Chondrocyte (in vitro differentiated cells): ENCODE measurements at regions not wholly inside any gene's neighbourhood (a gene's known extent, or its start where the extent isn't known, plus 50 kb on each side); places are given as distances from the start of the nearest gene placed in this dataset.

Experiments used
- DNase-seq: peaks from one replicate; pipeline ENCODE4 v3.0.0; 2021; ENCODE audit warnings: mixed read lengths, low spot score
- H3K27ac Mint-ChIP-seq: one replicate; pipeline ENCODE4 v1.8.0; 2021; ENCODE audit warnings: mild to moderate bottlenecking, moderate library complexity, mixed read lengths; ENCODE audit not compliant: unreplicated experiment
- H3K27me3 Mint-ChIP-seq: 2 replicates; pipeline ENCODE4 v1.8.0; 2021; ENCODE audit warnings: low read depth, mixed read lengths
- H3K36me3 Mint-ChIP-seq: 2 replicates; pipeline ENCODE4 v1.8.0; 2021; ENCODE audit warnings: low read depth, mixed read lengths
- H3K4me1 Mint-ChIP-seq: 2 replicates; pipeline ENCODE4 v1.8.0; 2021; ENCODE audit warnings: low read depth, mild to moderate bottlenecking, mixed read lengths
- H3K4me3 Mint-ChIP-seq: one replicate; pipeline ENCODE4 v1.8.0; 2021; ENCODE audit warnings: mild to moderate bottlenecking, moderate library complexity, mixed read lengths; ENCODE audit not compliant: unreplicated experiment
- H3K9me3 Mint-ChIP-seq: 2 replicates; pipeline ENCODE4 v1.8.0; 2021; ENCODE audit warnings: low read depth, mixed read lengths
- CTCF ChIP-seq: fragments of 200-600 bp; sonication (generic); IDR thresholded peaks from 2 replicates; pipeline ENCODE4 v1.5.0; 2021; ENCODE audit warnings: antibody characterized with exemption, mild to moderate bottlenecking, moderate library complexity

DNA sequence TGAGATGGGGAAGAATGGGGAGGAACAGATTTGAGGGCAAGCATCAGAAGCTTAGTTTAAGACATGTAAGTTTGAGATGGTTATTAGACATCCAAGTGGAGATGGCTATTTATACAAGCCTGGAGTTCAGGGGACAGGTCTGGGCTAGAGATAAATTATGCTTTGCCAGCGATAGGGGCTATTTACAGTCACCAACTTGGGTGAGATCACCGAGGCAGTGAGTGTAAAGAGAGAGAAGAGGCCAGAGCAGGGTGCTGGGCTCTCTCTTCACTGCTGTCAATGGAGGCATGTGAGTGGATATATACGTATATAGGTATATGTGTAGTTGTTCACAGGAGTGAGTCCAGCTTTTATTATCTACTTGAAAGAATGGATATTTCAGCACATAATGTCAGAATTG, 81.0 kb downstream of the QPCT start:
- Mint-ChIP-seq H3K4me3 (no peak overlapping the region), H3K27me3 (no peaks in the 10 kb centered on the region), H3K4me1 (no peaks in the 10 kb centered on the region), H3K9me3 (peaks cover 10% of the 10 kb centered on the region), H3K27ac (no peak overlapping the region), H3K36me3 (peaks cover 3% of the 10 kb centered on the region)
- TF ChIP-seq CTCF, result no peak
- no peak for DNase-seq

DNA sequence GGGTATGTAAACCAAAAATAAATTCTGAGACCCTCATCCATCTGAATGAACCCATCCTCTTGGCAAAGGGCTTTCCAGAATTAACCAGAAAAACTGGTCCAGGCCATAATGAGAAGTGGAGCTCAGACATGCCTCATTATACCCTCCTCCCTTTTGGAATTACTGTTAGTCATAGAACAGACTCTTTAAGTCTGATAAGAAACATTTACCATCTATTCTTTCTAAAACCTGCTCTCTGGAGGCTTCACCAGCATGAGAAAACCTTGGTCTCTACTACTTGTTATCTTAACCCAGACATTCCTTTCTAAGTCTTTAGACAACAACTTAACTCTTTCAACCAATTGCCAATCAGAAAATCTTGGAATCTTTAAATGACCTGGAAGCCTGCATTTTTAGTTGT, 82.8 kb downstream of the QPCT start:
- DNase-seq, result no peak
- H3K27ac Mint-ChIP-seq, result no peak overlapping the region
- H3K4me1 Mint-ChIP-seq, result no peaks in the 10 kb centered on the region
- H3K4me3 Mint-ChIP-seq, result no peak overlapping the region
- H3K9me3 Mint-ChIP-seq, result peaks cover 13% of the 10 kb centered on the region
- peaks cover 3% of the 10 kb centered on the region for H3K36me3 Mint-ChIP-seq
- H3K27me3 Mint-ChIP-seq, result no peaks in the 10 kb centered on the region
- TF ChIP-seq CTCF, result no peak

DNA sequence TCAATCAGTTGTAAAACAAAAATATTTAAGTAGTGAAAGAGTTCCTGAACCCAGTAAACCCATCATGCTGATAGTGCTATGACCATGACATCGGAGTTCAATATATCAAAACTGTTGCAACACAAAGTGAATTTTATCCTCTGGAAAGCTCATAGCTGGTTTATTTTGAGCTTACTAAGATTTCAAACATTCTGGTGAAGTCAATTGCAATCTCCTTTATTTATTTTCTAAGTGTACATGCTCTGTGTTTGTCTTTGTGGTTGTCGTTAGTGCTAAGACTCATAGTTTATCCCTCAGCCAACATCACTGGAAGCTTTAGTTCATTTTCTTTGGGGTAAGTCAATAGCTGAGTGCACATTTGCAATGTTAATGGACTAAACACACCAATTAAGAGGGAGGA, 91.9 kb downstream of the QPCT start:
- Mint-ChIP-seq H3K9me3 (peaks cover 3% of the 10 kb centered on the region), H3K4me1 (no peaks in the 10 kb centered on the region), H3K4me3 (no peak overlapping the region), H3K36me3 (peaks cover 2% of the 10 kb centered on the region), H3K27me3 (no peaks in the 10 kb centered on the region), H3K27ac (no peak overlapping the region)
- DNase-seq, result no peak
- TF ChIP-seq CTCF, result no peak

GRCh38 chr2:37439131-37439642, 94.8 kb downstream of the QPCT start:
- no peaks in the 10 kb centered on the region for H3K4me1 Mint-ChIP-seq
- H3K27me3 Mint-ChIP-seq, result no peaks in the 10 kb centered on the region
- no peak overlapping the region for H3K27ac Mint-ChIP-seq
- no peak for TF ChIP-seq CTCF
- DNase-seq, result no peak
- no peak overlapping the region for H3K4me3 Mint-ChIP-seq
- peaks cover 3% of the 10 kb centered on the region for H3K9me3 Mint-ChIP-seq
- peaks cover 2% of the 10 kb centered on the region for H3K36me3 Mint-ChIP-seq

GRCh38 chr2:37441055-37441454, 96.6 kb downstream of the QPCT start:
- peaks cover 2% of the 10 kb centered on the region for H3K36me3 Mint-ChIP-seq
- H3K4me3 Mint-ChIP-seq, result no peak overlapping the region
- DNase-seq, result no peak
- no peak for TF ChIP-seq CTCF
- H3K9me3 Mint-ChIP-seq, result peaks cover 3% of the 10 kb centered on the region
- H3K4me1 Mint-ChIP-seq, result no peaks in the 10 kb centered on the region
- no peak overlapping the region for H3K27ac Mint-ChIP-seq
- H3K27me3 Mint-ChIP-seq, result no peaks in the 10 kb centered on the region
